NCI-H1930 (cell line): ENCODE measurements at regions not wholly inside any gene's neighbourhood (a gene's known extent, or its start where the extent isn't known, plus 50 kb on each side); places are given as distances from the start of the nearest gene placed in this dataset.
"Not testable (repeated sequence)": the region's sequence is repeated elsewhere in the genome, so short reads cannot be mapped to it uniquely, and the experiment has no call there.

Source experiments
- DNase-seq, 2 experiments: peaks; one replicate each; lab custom pipeline; 2025; lab: John Stamatoyannopoulos, UW

DNA sequence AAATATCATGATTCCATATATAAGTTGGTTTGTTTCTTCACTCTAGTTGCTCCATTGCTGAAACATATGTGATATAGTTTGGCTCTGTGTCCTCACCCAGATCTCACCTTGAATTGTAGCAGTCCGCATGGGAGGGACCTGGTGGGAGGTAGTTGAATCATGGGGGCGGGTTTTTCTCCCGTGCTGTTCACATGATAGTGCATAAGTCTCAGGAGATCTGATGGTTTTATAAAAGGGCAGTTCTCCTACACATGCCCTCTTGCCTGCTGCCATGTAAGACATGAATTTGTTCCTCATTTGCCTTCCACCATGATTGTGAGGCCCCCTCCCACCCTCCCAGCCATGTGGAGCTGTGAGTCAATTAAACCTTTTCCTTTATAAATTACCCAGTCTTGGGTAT is 915.5 kb downstream of the KCNJ2 start:
- no peak for DNase-seq

DNA sequence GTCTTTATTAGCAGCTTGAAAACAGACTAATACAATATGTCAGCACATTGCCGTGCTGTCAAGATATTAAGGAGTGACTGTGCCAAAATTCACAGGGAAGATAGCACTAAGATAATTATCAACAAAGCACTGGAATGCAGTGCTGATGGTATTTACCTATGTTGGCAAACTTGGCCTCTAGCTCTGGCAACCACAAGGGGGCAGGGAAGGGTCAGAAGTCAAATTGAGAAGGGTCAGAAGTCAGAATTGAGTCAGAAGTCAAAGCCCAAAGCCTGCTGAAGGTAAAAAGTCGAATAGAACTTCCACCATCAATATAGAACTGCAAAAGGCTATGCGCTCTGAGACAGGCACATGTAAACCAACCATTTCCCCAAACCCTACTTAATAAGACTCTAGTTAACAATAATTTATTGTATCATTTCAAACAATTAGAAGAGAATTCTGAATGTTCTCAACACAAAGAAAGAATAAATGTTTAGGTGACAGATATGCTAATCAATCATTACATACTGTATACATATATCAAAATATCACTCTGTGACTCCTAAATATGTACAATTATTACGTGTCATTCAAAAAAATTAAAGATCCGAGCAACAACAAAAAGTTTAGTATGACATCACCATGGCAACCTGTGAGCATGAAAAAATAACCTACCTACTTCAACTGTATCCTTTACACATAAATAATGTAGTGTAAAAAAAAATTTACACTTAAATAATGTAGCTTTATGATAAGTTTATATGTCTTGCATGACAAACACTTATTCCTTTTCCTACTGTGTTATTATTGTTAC is 916.1 kb downstream of the KCNJ2 start:
- DNase-seq, result no peak

DNA sequence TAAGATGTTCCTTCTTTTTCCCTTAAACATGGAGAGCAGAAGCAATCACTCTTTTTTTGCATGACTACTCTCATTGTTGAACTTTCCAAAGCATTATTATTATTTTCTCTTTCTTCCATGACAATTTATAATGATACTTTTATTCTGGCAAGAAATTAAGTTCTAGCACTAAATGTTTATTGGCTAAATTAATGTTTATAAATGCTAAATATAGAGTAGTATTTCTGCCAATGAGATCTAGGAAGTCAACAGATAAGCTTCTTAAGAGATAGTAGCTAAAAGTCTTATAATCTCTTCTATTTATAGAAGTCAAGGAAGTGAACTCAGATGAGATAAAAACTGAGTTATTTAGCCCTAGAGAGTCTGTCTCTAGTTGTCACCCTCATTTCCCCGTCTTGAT is 920.1 kb downstream of the KCNJ2 start:
- DNase-seq, result no peak

DNA sequence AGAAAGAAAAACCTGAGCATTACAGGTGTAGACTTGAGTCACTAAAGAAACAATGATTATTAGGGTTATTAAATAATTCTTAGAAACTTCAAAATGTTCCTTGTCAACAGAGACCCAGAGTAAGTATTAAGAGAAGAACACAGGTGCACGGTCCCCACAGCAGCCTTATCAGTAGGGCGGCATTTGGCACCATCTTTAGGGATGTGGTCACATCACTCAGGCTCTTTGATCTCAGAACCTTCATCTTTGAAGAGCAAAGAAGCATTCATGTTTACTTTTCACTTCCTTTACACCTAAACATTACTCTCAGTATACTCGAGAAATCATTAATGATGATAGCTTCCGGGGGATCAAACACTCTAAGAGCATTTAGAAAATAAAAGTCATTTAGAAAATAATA is 928.7 kb downstream of the KCNJ2 start:
- DNase-seq, result no peak

DNA sequence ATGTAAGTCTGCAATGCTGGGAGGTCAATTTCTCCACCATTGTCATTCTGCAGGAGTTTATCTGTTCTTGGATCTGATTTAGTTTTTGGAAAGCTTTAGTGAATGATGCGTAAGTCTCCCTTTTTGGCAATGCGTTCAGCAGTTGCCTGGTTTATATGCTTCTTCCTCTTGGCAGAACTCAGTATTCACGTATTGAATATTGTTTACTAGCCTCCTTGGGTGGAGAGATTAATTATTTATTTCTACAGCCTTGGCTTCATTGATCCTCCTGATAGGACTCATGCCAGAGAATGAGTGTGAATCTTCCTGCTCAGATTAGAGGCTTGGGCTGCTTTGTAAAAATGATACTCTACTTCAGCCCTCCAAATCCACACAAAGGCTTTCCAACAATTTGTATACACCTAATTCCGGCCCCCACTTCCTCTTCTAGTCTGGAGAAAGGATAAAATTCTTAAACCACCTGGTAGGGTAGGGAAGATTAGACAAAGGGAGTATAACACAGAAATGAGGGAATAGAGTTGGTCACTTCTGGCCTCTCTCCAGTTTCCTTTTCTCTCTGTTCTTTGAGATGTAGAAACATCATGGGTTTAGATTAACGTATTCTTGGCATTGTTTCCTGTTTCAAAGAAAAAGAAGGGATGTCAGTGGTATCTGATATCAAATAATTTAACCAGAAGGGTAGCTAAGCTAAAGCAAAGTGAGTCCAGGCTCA is 929.8 kb downstream of the KCNJ2 start:
- no peak for DNase-seq

DNA sequence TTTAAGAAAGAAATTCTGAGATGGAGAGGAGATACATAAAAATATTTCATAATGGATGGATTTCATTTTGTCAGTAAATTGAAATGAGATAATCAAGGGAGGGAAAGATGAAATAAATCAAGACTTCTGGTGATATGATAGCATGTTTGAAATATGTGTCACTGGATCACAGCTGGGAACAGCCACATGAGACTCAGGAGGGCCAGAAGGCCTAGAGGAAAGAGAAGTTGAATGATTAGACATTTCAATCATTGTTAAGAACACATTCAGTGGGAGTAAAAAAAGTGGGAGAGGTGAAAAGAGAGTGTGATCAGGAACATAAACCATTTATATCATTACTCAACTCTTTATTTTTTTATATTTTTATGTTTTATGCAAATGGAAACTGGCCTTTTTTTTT is 933.4 kb downstream of the KCNJ2 start:
- DNase-seq, result no peak

DNA sequence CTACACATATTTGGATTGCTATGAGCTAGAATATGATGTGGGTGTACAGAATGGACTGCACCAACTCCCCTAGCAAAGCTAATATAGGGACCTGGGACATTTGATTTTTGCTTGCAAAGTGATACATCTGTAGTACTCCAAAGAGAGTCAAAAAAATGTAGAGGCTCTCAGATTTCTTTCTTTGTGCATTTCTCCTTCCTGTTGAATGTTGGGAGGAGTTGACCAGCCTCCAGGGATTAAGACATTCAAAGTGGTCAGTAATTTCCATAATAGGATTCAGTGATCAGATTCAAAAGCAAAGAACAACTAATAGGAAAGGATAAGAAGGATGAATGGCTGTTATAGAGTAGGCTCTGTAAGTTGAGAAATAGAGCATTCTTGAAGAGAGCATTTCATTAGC is 934.9 kb downstream of the KCNJ2 start:
- no peak for DNase-seq

DNA sequence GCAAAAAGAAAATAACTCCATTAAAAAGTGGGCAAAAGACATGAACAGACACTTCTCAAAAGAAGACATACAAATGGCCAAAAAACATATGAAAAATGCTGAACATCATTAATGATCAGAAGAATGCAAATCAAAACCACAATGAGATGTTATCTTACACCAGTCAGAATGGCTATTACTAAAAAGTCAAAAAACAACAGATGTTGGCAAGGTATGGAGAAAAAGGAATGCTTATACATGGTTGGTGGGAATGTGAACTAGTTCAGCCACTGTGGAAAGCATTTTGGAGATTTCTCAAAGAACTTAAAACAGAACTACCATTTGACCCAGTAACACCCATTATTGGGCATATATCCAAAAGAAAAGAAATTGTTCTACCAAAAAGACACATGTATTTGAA is 936.7 kb downstream of the KCNJ2 start:
- DNase-seq, result not testable (repeated sequence)

DNA sequence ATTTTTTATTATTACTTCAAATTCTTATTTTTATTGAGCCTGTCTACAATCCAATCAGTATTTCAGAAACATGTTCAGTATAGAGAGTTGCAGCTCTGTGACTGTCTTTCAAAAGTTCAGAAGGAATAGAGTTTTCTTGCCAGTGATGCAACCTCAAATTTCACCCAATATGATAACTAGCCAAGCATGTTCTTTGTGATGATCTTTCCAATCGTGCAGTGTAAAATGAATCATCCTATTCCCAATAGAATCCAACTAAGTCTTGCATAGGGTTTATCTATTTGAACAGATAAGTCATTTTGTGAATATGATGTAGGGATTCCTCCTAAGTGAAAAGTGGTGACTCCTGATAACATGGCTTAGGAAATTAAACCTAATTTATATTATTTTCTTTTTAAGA is 937.8 kb downstream of the KCNJ2 start:
- no peak for DNase-seq

DNA sequence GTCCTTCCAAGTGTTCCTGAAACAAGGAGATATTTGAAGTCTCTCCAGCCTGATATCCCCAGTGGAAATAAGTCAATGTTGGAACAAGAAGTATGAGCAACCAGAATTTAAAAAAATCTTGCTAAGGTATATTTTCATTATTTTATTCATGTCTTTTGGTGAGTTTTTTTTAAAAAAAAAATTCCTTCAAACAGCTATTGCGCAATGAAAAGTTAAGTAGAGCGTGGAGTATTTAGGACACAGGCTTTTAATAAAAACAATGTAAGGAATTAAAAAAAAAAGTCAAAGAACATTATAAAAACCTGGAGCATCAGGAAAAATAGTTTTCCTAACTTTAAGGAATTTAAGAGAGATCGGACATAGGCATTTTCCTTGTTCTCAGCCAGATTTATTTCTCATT is 940.4 kb downstream of the KCNJ2 start:
- DNase-seq, result no peak

DNA sequence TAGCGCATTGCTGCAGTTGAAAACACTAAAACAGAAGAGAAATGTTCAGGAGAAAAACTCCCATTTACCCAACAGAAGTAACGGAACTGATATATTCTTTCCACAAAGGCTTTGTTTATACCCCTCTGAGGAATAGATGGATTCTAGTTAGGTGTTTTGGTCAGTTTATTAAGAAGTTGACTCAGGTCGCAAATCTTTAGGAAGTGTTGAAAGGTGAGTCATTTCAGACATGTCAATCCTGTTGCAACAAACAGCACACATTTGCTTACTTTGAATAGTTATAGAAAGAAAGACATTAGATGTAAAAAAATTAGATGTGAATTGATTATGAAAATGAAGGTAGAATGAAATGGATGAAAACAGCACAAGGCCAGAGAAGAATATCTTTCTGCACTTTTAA is 941.0 kb downstream of the KCNJ2 start:
- no peak for DNase-seq

DNA sequence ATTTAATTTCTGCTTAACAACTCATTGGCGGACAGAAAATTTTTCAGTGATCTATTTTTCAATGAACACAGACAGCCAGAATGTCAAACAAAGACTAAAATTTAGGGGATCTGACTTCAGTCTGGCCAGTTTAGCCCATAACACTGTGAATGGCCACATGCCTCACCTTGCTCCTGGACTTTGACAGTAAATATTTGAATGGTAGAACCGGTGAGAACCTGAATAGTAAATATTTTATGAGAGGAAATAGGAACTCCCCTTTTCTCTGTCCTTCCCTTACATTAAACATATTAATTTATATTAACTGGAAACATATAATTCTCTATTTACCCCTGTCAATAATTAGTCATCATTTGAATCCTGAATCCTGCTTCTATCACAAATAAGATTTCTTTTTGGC is 942.1 kb downstream of the KCNJ2 start:
- no peak for DNase-seq

DNA sequence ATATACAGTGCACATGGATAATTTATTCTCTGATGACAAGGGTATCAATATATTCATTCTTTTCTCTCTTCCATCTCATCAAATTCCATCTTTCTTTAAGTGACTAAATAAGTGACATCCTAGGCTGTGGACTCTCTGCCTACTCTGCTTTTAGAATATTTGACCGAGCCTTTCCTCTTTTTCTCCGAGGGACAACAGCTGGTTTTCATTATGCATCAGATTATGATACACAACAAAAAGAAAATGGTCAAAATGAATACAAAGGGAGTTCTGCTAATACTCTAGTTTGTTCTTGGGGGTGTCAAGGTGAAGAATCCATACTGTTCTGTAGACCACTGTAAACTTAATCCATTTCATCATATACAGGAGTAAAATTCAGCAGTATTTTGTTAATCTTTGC is 942.6 kb downstream of the KCNJ2 start:
- no peak for DNase-seq

DNA sequence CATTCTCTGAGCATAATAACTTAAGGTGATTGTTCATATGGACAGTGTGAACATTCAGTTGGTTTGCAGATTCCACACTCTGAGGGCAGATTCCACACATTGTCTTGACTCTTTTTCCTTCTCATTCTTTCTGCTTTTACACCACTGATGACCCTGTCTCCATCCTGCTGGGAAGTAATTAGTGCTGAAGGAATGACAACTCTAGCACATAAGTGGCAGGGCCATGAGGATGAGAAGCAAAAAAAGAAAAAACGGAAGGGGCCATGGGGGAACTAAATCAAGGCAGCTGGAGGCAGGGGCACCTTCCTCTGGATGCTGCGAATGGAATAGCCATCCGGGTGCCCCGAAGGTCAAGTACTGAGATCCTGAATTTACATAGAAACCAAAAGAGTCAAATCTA is 944.0 kb downstream of the KCNJ2 start:
- no peak for DNase-seq

DNA sequence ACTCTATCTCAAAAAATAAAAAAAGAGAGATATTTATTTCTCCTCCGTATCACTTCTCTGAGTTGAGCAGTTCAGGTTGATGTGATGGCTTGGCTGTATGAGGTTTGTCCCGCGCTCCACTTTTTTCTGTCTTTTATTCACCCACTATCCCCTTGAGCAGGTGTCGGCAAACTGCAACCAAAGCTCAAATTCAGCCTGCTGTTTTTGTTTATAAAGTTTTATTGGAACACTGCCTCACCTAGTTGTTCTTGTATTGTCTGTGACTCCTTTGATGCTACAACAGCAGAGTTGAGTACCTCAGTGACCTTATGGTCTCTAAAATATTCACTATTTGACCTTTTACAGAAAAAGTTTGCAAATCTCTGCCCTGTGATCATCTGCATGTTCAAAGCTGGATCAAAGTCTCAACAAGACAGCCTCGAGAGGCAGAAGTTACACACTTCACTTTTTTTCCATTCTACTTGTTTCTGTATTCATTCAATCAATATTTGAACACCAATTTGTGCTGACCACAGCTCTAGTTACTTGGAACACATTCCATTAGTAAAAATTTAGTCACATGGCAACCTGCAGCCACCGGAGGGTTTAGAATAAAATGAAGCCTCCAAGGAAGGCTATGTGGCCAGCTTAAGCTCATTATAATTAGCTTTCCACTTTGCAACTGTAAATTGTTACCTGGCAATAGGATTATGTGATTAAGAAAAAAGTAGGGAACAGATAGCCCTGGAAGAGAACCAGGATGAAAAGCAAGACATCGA is 945.8 kb downstream of the KCNJ2 start:
- no peak for DNase-seq

DNA sequence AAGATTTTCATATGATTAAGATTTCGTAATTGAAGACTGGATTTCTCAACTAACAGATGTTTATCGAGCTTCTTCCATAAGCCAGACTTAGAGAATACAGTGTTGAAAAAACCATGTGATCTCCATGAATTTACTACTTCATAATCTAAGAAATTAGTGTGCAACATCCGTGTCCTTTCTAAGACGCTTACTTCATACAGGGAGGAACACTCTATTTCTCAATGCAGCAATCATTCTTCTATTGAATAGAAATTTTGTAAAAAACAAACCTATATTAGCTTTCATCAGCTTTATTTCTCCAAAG is 946.3 kb downstream of the KCNJ2 start:
- no peak for DNase-seq

DNA sequence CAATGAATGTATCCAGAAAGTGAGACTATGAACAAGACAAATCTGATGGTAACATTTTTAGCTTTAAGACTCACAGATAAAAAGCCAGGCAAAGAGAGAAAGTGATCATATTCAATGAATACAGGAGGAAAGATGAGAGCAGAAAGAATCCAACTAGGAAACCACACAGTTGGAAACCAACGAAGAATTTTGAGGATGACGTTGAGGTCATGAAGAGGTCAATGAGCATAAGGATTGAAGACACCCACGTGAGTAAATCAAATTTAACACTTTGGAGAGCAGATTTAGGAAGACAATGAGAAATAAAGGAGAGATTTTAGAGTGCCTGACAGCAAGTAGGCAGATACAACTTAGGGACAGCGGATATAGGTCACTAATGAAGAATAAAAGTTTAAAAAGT is 948.1 kb downstream of the KCNJ2 start:
- DNase-seq, result no peak

DNA sequence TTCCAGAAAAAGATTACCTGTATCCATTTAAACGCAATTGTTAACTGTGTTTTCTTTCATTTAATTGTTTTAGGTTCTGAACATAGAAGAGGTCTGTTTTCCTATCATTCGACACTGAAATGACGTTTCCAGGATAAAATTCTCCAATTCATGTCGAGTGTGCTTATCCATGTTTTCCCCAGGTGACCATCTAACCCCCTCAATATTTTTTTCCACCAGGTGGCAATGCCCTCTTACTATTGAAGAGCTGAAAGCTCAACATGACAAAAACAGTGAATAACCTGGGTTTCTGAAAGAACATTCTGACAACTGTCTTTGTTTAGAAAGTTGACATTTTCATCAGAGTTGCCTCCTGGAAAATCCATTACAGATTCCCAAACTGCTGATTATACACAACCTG is 948.7 kb downstream of the KCNJ2 start:
- DNase-seq, result peak; percentile 21 to 33

DNA sequence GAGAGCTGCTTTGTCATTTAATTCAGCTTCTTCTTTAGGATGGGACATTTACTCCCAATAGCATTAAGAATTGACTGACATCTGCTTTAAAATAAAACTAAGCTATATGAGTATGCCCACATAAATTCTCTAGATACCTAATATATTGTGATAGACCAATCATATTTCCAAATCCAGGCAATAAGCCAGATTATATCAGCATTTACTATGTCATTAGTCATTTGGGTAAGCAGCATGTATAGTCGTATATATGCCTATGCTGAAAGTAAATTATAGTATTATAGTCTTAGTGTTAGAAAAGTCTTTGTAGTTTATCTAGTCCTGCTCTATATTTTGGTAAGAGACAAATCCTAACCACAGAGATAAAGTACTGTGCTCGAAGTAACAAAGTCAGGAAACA is 958.1 kb downstream of the KCNJ2 start:
- DNase-seq, result no peak

DNA sequence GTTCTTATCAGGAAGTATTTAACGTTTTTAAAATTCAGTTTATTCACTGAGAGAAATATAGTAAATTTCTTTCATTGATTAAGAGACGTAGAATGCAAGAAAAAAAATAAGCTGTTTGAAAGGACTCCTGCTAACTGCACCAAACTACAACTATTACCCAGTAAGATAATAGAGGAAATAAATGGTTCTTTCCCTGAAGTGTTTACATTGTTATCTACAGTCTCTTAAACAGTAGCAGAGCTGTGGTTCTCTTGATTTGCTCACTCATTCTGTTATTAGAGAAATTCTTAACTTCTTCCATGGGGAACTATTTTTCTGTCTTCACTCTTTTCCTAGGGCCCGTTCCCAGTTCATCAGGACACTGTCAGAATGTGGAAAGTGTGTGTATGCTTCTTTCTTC is 973.0 kb downstream of the KCNJ2 start:
- DNase-seq, result no peak

DNA sequence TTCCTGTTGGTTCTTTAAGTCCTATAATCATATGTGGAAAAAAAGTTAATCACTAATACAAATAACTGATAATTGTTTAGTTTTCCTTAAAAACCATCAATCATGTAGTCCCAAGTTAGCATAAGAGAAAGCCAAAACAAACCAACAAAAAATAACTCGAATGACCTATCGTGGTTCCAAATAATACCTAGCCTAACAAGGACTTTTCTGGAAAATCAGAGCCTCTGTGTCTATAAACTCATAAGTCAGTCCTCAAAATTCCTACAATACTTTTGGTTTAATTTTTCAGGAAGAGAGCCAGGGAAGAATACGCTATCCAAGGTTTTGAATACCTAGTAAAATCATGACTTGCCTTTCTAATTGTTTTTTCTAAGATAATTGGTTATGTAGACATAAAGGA is 975.3 kb upstream of the SOX9 start:
- DNase-seq, result no peak

DNA sequence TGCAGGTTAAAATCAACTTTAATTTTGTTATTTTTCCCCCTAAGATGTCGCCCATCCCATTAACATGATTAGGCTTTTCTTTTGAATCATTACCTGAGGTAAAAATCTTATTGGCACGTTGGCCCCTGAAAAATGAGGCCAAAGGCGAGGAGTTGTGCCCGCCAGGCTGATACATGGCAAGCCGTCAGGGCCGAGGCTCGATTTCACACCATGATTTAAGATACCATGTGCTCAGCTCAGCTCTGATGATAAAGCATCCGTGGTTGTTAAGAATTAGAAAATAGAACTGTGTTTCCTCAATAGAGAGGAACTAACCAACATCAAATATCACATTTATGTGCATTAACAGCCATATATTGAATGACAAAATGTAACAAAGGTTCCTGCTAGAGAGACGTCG is 972.9 kb upstream of the SOX9 start:
- DNase-seq, result no peak

DNA sequence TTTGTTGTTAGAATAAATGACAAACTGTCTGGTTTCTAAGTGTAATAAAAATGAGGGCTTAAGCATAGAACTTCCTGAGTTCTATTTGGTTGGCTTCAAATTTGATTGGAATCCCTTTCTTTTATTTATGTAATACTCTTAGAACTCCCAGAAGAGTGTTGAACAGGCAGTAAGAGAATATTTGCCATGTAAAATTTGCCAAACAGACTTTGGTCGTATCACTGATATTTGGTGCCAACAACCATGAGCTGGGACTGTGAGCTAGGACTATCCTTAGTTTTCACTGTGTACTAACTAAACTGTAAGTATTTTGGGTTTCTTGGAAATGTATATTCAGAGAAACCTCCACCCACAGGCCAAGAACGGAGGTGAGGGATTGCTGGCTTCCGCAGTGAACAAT is 971.2 kb upstream of the SOX9 start:
- no peak for DNase-seq
